ENCODE measurements at regions not wholly inside any gene's neighbourhood (a gene's known extent, or its start where the extent isn't known, plus 50 kb on each side); places are given as distances from the start of the nearest gene placed in this dataset.
"Not testable (repeated sequence)": the region's sequence is repeated elsewhere in the genome, so short reads cannot be mapped to it uniquely, and the experiment has no call there.

GRCh38 chr2:223328578-223328977 is 273.6 kb downstream of the SCG2 start:
- H3K4me3 ChIP-seq (ENCODE audit: low read length): no peak overlapping the region
- no peak for TF ChIP-seq CTCF (conservative IDR thresholded peaks at IDR 0.05; ENCODE audit: low read length)
- no peak for DNase-seq (ENCODE audit: low read depth)

GRCh38 chr2:223330747-223331146 is 271.4 kb downstream of the SCG2 start:
- H3K4me3 ChIP-seq (ENCODE audit: low read length); DNase-seq (ENCODE audit: low read depth): not testable (repeated sequence)

GRCh38 chr2:223338016-223338415 is 264.1 kb downstream of the SCG2 start:
- no peak for TF ChIP-seq CTCF (conservative IDR thresholded peaks at IDR 0.05; ENCODE audit: low read length)
- no peak overlapping the region for H3K4me3 ChIP-seq (ENCODE audit: low read length)
- no peak for DNase-seq (ENCODE audit: low read depth)

- DNase-seq (ENCODE audit: low read depth): no peak
- no peak for TF ChIP-seq CTCF (conservative IDR thresholded peaks at IDR 0.05; ENCODE audit: low read length)
- H3K4me3 ChIP-seq (ENCODE audit: low read length): no peak overlapping the region
These were observed 245.1 kb downstream of the SCG2 start for GRCh38 chr2:223357076-223357475.

- H3K4me3 ChIP-seq (ENCODE audit: low read length): no peak overlapping the region
- TF ChIP-seq CTCF (conservative IDR thresholded peaks at IDR 0.05; ENCODE audit: low read length): no peak
- no peak for DNase-seq (ENCODE audit: low read depth)
These were observed 239.1 kb downstream of the SCG2 start for GRCh38 chr2:223363085-223363484.

GRCh38 chr2:223365158-223365679 is 236.9 kb downstream of the SCG2 start:
- TF ChIP-seq CTCF (conservative IDR thresholded peaks at IDR 0.05; ENCODE audit: low read length): no peak
- no peak overlapping the region for H3K4me3 ChIP-seq (ENCODE audit: low read length)
- DNase-seq (ENCODE audit: low read depth): no peak

- TF ChIP-seq CTCF (conservative IDR thresholded peaks at IDR 0.05; ENCODE audit: low read length): no peak
- no peak overlapping the region for H3K4me3 ChIP-seq (ENCODE audit: low read length)
- DNase-seq (ENCODE audit: low read depth): no peak
These were observed 235.6 kb downstream of the SCG2 start for GRCh38 chr2:223366566-223366965.

GRCh38 chr2:223368481-223368880 is 233.7 kb downstream of the SCG2 start:
- no peak overlapping the region for H3K4me3 ChIP-seq (ENCODE audit: low read length)
- TF ChIP-seq CTCF (conservative IDR thresholded peaks at IDR 0.05; ENCODE audit: low read length): no peak
- no peak for DNase-seq (ENCODE audit: low read depth)
